Adrenal gland (tissue), 5 donors: ENCODE measurements at regions not wholly inside any gene's neighbourhood (a gene's known extent, or its start where the extent isn't known, plus 50 kb on each side); places are given as distances from the start of the nearest gene placed in this dataset.

Experiments
- POLR2A ChIP-seq, 2 donors: fragments of 450-650 bp; IDR thresholded peaks; one replicate each; pipeline ENCODE4 v1.6.1; 2017; ENCODE audit warnings: antibody characterized with exemption in 2 of 2, mild to moderate bottlenecking in 2 of 2, moderate library complexity in 1 of 2
- TF ChIP-seq, protein P1 (sequence below), 6 experiments: fragments of 450-650 bp in 4 of 6; fragments of 200-600 bp in 2 of 6; sonication (generic) in 1 of 6; IDR thresholded peaks; 1 replicate in 5 of 6; 2 replicates in 1 of 6; pipeline versions ENCODE4 v1.5.1 to v1.8.0; 2016 to 2021; ENCODE audit warnings: antibody characterized with exemption in 6 of 6, mild to moderate bottlenecking in 2 of 6, moderate library complexity in 1 of 6
- donor health status: DM: no; HTN: no; CAD: no.

DNA sequence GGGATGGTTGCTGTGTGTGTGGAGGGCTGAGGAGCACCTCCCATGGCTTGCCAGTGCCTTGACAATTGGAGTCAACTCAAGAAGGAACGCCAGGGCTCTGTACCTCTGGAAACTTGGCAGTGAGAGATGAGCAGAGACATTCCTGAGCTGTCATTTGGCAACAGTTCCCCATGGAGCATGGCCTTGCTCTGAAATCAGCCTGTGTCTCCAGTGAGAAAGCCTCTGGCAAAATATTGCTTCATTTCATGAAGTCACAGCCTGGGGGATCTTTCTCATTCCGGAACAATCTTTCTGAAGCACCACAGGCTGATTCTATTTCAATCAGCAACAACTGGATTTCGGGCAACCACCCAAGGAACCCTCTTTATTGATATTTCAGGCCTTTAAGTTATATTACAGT is 52.2 kb upstream of the FNDC1 start:
- TF ChIP-seq, protein P1, sequence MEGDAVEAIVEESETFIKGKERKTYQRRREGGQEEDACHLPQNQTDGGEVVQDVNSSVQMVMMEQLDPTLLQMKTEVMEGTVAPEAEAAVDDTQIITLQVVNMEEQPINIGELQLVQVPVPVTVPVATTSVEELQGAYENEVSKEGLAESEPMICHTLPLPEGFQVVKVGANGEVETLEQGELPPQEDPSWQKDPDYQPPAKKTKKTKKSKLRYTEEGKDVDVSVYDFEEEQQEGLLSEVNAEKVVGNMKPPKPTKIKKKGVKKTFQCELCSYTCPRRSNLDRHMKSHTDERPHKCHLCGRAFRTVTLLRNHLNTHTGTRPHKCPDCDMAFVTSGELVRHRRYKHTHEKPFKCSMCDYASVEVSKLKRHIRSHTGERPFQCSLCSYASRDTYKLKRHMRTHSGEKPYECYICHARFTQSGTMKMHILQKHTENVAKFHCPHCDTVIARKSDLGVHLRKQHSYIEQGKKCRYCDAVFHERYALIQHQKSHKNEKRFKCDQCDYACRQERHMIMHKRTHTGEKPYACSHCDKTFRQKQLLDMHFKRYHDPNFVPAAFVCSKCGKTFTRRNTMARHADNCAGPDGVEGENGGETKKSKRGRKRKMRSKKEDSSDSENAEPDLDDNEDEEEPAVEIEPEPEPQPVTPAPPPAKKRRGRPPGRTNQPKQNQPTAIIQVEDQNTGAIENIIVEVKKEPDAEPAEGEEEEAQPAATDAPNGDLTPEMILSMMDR (IDR thresholded peaks at IDR 0.05), result no peak
- peak in 1 of 2 donors; percentile 23 for TF ChIP-seq POLR2A (IDR thresholded peaks at IDR 0.05)
